Retinal pigment epithelial cell (primary cell): ENCODE measurements at regions not wholly inside any gene's neighbourhood (a gene's known extent, or its start where the extent isn't known, plus 50 kb on each side); places are given as distances from the start of the nearest gene placed in this dataset.
"Not testable (repeated sequence)": the region's sequence is repeated elsewhere in the genome, so short reads cannot be mapped to it uniquely, and the experiment has no call there.

Experiments
- DNase-seq: peaks from one replicate; pipeline ENCODE4 v3.0.0-alpha.2; 2010; ENCODE audit warnings: low read depth
- H3K4me3 ChIP-seq: 2 replicates; pipeline ENCODE4 v1.5.1; 2011; ENCODE audit warnings: mild to moderate bottlenecking, low read length, control low read depth, moderate library complexity
- TF ChIP-seq, protein P1 (sequence below): conservative IDR thresholded peaks from 2 replicates; pipeline ENCODE4 v1.5.1; 2011; ENCODE audit warnings: low read depth, low read length, control low read depth, inconsistent platforms

DNA sequence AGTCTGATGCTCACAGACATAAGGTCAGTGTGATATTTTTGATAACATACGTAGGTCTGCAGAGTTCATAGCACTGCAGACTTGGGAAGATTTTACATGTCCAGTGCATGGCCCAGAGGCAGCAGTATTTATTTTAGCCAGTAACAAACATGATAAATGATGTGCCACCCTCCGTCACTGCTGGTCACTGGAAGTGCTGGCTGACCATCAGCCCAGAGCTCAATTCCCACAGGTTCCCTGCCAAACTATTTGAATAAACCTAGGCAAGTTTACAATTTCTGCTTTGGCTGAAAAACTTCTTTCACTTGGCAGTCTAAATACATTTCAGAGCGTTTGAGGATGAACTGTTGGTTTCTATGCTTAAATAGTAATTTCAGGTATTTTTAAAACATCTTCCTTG, 135.5 kb upstream of the EDNRB start:
- DNase-seq = no peak
- H3K4me3 ChIP-seq = no peak overlapping the region
- TF ChIP-seq, protein P1, sequence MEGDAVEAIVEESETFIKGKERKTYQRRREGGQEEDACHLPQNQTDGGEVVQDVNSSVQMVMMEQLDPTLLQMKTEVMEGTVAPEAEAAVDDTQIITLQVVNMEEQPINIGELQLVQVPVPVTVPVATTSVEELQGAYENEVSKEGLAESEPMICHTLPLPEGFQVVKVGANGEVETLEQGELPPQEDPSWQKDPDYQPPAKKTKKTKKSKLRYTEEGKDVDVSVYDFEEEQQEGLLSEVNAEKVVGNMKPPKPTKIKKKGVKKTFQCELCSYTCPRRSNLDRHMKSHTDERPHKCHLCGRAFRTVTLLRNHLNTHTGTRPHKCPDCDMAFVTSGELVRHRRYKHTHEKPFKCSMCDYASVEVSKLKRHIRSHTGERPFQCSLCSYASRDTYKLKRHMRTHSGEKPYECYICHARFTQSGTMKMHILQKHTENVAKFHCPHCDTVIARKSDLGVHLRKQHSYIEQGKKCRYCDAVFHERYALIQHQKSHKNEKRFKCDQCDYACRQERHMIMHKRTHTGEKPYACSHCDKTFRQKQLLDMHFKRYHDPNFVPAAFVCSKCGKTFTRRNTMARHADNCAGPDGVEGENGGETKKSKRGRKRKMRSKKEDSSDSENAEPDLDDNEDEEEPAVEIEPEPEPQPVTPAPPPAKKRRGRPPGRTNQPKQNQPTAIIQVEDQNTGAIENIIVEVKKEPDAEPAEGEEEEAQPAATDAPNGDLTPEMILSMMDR = no peak

DNA sequence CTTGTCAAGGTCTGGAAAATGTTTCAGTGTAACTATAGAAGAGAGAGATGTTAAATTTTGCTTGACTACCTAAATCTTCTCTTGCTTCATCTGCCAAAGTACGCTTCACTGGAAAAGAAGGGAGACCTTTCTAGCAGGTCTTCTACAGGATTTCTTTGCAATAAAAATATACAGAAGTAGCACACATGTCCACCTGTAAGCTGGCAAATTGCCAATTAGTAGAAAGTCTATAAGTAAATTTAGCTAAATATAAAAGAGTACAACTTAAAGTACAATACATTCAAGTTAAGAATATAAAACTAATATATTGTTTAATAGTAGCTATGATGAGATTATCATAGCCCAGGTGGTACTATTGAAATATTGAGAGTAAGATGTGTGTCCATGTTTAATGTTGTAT, 128.5 kb upstream of the EDNRB start:
- TF ChIP-seq, protein P1 = no peak
- no peak for DNase-seq
- H3K4me3 ChIP-seq = no peak overlapping the region

DNA sequence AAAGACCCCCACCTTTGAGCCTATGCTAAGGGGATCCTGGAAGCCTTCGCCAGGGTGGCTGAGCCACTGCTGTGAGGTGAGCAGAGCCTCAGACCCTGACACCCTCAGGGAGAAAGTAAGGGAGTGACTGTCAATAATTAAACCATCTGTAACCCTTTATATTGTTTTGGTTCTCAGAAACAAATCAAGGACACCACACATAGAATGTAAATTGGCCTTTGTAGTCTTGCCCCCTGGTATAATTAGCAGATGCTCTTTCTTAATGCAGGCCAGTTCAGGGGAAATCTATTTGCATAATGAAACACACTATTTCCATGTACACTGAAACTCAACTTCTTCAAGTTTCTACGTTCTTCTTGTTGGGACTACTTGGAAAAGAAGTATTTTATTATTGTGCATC, 127.7 kb upstream of the EDNRB start:
- TF ChIP-seq, protein P1 = no peak
- DNase-seq = no peak
- H3K4me3 ChIP-seq = no peak overlapping the region

DNA sequence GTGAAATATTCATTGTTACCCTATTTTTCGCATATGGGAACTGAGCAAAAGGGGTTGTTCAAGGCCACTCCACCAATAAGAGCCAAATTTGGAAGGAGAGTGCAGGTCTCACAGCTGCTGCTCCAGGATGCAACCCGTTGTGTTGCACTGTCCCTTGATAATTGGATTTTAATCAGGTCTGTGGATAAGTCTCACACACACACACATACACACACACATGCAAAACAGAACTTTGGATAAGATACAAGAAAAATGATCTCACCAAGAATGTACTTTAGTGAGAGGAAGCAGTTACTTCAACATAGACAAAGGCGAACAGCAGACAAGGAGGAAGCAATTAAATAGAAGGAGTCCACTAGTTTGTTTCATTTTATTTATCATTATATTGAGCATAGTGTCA, 127.3 kb upstream of the EDNRB start:
- no peak for DNase-seq
- H3K4me3 ChIP-seq = no peak overlapping the region
- TF ChIP-seq, protein P1 = no peak

- DNase-seq, H3K4me3 ChIP-seq: not testable (repeated sequence)
Measured at GRCh38 chr13:78041366-78041765, 122.7 kb upstream of the EDNRB start.

DNA sequence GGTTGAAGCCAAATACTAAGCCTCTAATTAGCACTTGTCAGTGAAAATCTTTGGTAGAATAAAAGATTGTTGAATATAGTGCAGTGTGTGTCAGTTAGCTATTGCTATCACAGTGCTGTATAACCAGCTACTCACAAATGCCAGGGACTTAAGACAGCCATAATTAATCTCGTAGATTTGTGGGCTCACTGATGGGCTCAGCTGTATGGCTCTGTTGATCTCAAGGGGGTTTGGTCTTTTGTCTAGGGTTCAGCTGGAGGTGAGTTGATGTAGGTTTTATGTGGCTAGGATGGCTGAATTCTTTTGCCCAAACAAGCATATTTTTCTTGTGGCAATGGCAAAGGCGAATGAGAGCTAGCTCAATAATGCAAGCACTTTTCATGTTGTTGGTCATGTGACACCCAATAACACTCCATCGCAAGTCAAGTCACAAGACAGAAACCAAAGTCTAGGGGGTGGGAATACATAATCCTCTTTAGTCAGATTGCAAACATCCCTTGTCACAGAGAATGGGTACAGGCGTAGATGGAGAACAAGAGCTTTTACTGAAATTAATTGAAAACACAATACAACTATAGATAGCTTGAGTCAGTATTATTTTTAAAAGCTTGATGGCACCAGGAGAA, 121.7 kb upstream of the EDNRB start:
- DNase-seq = peak; percentile 60
- TF ChIP-seq, protein P1 = no peak
- H3K4me3 ChIP-seq = no peak overlapping the region

DNA sequence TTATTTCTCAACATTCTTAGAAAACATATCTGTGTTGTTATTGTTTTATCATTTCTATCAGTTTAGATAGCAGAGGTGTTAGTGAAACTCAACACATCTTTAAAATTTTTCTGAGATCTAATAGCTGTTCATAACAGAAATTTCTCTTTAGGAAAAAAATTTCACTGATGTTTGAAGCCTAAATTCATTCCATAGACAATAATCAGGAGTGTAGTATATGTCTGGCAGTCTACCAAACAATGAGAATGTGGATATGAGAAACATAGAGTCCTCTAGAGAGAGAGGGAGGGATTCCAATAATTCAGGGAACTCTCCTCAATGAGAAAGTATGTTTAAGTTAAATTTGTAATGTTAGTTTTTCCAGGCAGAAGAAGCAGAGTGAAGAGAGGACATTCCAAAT, 118.2 kb upstream of the EDNRB start:
- TF ChIP-seq, protein P1 = no peak
- H3K4me3 ChIP-seq = no peak overlapping the region
- no peak for DNase-seq

- H3K4me3 ChIP-seq = no peak overlapping the region
- TF ChIP-seq, protein P1 = no peak
- no peak for DNase-seq
Measured at GRCh38 chr13:78035500-78035899, 116.9 kb upstream of the EDNRB start.
